Uterus (tissue), 3 donors: ENCODE measurements at regions not wholly inside any gene's neighbourhood (a gene's known extent, or its start where the extent isn't known, plus 50 kb on each side); places are given as distances from the start of the nearest gene placed in this dataset.

Experiments used
- DNase-seq, 2 donors: peaks; one replicate each; pipeline ENCODE4 v3.0.0-alpha.2; 2019 to 2020
- H3K27ac ChIP-seq, 2 donors: fragments of 200-600 bp; sonication (generic); 1 replicate in 1 of 2; 2 replicates in 1 of 2; pipeline ENCODE4 v1.5.1; 2016 to 2018
- H3K27me3 ChIP-seq, 2 donors: fragments of 200-600 bp; sonication (generic); one replicate each; pipeline ENCODE4 v1.5.1; 2018 to 2019; ENCODE audit warnings: control low read depth in 1 of 2
- H3K36me3 ChIP-seq, 2 donors: fragments of 200-600 bp; sonication (generic); one replicate each; pipeline ENCODE4 v1.5.1; 2019; ENCODE audit warnings: control low read depth in 1 of 2
- H3K4me1 ChIP-seq, 2 donors: fragments of 200-600 bp; sonication (generic); one replicate each; pipeline ENCODE4 v1.5.1; 2018 to 2019; ENCODE audit warnings: control low read depth in 1 of 2
- H3K4me3 ChIP-seq, 2 donors: fragments of 200-600 bp; sonication (generic); 1 replicate in 1 of 2; 2 replicates in 1 of 2; pipeline ENCODE4 v1.5.1; 2018 to 2019; ENCODE audit warnings: mild to moderate bottlenecking in 1 of 2
- H3K9me3 ChIP-seq, 2 donors: fragments of 200-600 bp; sonication (generic); one replicate each; pipeline ENCODE4 v1.5.1; 2019; ENCODE audit warnings: control low read depth in 1 of 2
- POLR2A ChIP-seq, 2 donors: fragments of 450-650 bp; IDR thresholded peaks; one replicate each; pipeline ENCODE4 v1.6.1; 2016; ENCODE audit warnings: antibody characterized with exemption in 2 of 2, mild to moderate bottlenecking in 1 of 2, moderate library complexity in 1 of 2
- intact Hi-C: fragments of 100-400 bp; cut with DNase I; formaldehyde crosslinking; loops from one replicate; pipeline ENCODE4 v1.15.1; 2023; ENCODE audit warnings: low total_unique reads
- TF ChIP-seq, protein P1 (sequence below), 4 experiments: fragments of 200-600 bp in 2 of 4; fragments of 450-650 bp in 2 of 4; sonication (generic) in 2 of 4; IDR thresholded peaks; one replicate each; pipeline ENCODE4 v1.5.1; 2016 to 2019; ENCODE audit warnings: antibody characterized with exemption in 4 of 4, mild to moderate bottlenecking in 2 of 4, moderate library complexity in 1 of 4
- donor health status: DM: yes; HTN: yes; CAD: no.

- no peak for DNase-seq
- TF ChIP-seq, protein P1, sequence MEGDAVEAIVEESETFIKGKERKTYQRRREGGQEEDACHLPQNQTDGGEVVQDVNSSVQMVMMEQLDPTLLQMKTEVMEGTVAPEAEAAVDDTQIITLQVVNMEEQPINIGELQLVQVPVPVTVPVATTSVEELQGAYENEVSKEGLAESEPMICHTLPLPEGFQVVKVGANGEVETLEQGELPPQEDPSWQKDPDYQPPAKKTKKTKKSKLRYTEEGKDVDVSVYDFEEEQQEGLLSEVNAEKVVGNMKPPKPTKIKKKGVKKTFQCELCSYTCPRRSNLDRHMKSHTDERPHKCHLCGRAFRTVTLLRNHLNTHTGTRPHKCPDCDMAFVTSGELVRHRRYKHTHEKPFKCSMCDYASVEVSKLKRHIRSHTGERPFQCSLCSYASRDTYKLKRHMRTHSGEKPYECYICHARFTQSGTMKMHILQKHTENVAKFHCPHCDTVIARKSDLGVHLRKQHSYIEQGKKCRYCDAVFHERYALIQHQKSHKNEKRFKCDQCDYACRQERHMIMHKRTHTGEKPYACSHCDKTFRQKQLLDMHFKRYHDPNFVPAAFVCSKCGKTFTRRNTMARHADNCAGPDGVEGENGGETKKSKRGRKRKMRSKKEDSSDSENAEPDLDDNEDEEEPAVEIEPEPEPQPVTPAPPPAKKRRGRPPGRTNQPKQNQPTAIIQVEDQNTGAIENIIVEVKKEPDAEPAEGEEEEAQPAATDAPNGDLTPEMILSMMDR (IDR thresholded peaks at IDR 0.05), result no peak
- TF ChIP-seq POLR2A (IDR thresholded peaks at IDR 0.05), result no peak
- intact Hi-C loops, result no loop called here
- no peaks in the 10 kb centered on the region for H3K27me3 ChIP-seq
- no peaks in the 10 kb centered on the region for H3K36me3 ChIP-seq
- H3K9me3 ChIP-seq, result peaks cover 0 to 3% of the 10 kb centered on the region in 2 donors
- H3K27ac ChIP-seq, result no peak overlapping the region
- H3K4me1 ChIP-seq, result no peaks in the 10 kb centered on the region
- no peak overlapping the region for H3K4me3 ChIP-seq
These were observed 79.8 kb downstream of the TMEM270 start for GRCh38 chr7:73940701-73941238.

DNA sequence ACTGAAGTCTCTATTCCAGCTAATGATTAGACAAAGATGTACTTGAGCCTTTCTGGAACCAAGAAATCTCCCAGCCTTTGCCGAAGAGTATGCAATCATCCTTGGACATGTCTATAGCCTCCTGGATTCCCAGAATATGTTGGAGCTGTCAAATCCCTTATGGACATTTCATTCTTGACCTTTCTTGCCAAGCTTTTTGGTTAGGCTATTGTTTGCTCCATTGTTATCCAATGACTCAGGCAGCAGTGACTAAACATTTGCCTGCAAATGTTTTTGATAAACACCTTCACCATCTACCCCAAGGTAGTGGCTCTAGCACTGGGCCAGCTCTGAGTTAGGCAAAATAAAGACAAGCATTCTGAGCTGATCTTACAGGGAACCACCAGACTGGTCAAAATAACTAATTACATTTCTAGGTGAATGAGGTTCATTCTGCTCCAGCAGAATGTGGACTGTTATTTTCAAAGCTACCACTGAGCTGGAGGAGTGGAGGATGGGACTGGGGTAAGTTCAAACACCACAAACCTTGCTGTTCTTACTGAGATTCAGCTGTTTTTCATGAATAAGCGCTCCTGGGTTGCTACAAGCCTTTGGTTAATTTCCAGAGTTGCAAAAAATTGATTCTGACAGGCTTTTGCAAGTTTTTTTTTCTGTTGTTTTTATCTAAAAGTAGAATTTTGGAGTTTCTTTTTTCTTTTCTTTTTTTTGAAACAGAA lies 81.0 kb downstream of the TMEM270 start:
- Histone ChIP-seq H3K27me3 (no peaks in the 10 kb centered on the region), H3K4me1 (no peaks in the 10 kb centered on the region), H3K4me3 (no peak overlapping the region), H3K36me3 (no peaks in the 10 kb centered on the region), H3K27ac (no peak overlapping the region), H3K9me3 (peaks cover 0 to 3% of the 10 kb centered on the region in 2 donors)
- intact Hi-C loops, result no loop called here
- no peak for DNase-seq
- TF ChIP-seq POLR2A (IDR thresholded peaks at IDR 0.05), result no peak
- TF ChIP-seq, protein P1 (IDR thresholded peaks at IDR 0.05), result no peak

DNA sequence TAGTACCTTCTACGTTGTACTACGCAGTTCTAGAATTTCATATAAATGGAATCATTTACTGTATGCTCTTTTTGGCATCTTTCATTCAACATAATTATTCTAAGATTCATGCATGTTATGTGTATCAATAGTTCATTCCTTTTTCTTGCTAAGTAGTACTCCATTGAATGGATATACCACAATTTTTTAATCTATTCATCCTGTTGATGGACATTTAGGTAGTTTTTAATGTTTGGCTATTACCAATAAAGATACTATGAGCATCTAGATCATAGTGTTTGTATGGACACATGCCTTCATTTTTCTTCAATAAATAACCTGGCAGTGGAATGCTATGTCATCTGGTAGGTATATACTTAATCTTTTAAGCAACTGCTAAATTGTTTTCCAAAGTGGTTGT lies 83.0 kb upstream of the ELN start:
- Histone ChIP-seq H3K36me3 (no peaks in the 10 kb centered on the region), H3K9me3 (peaks cover 0 to 3% of the 10 kb centered on the region in 2 donors), H3K27me3 (no peaks in the 10 kb centered on the region), H3K27ac (no peak overlapping the region), H3K4me3 (no peak overlapping the region), H3K4me1 (no peaks in the 10 kb centered on the region)
- TF ChIP-seq POLR2A (IDR thresholded peaks at IDR 0.05), result no peak
- TF ChIP-seq, protein P1 (IDR thresholded peaks at IDR 0.05), result no peak
- intact Hi-C loops, result no loop called here
- no peak for DNase-seq

DNA sequence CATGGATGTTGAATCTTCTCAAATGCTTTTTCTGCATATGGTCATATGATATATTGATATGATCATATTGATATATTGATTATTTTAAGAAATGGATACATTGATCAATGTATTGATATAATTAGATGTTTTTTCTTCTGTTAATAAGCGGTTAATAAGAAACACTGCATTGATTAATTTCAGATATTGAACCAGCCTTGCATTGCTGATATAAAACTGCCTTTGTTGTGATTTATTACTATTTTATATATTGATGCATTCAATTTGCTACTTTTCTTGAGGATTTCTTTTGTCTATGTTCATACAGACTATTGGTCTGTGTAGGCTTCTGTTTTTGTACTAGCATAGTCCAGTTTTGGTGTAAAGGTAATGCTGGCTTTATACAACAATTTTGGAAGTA lies 79.7 kb upstream of the ELN start:
- no peaks in the 10 kb centered on the region for H3K9me3 ChIP-seq
- no peak overlapping the region for H3K27ac ChIP-seq
- H3K27me3 ChIP-seq, result no peaks in the 10 kb centered on the region
- H3K36me3 ChIP-seq, result no peaks in the 10 kb centered on the region
- no peaks in the 10 kb centered on the region for H3K4me1 ChIP-seq
- DNase-seq, result no peak
- H3K4me3 ChIP-seq, result no peak overlapping the region
- intact Hi-C loops, result no loop called here
- TF ChIP-seq POLR2A (IDR thresholded peaks at IDR 0.05), result no peak
- TF ChIP-seq, protein P1 (IDR thresholded peaks at IDR 0.05), result no peak

DNA sequence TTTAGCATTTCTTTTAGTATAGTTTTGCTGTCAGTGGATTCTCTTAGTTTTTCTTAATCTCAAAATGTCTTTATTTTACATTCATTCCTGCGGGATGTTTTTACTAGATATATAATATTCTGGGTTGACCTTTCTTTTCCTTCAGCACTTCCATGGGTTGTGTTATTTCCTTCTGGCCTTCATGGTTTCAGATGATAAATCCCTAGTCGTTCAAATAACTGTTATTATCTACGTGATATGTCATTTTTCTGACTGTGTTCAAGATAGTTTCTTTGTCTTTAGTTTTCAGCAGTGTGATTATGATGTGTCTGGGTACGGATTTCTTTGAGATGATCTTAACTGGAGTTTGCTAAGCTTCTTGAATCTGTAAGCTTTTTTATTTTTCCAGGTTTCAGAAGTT lies 75.7 kb upstream of the ELN start:
- H3K36me3 ChIP-seq, result no peaks in the 10 kb centered on the region
- H3K4me1 ChIP-seq, result no peaks in the 10 kb centered on the region
- H3K9me3 ChIP-seq, result no peaks in the 10 kb centered on the region
- intact Hi-C loops, result no loop called here
- H3K27ac ChIP-seq, result no peak overlapping the region
- no peak for TF ChIP-seq POLR2A (IDR thresholded peaks at IDR 0.05)
- no peak overlapping the region for H3K4me3 ChIP-seq
- H3K27me3 ChIP-seq, result no peaks in the 10 kb centered on the region
- DNase-seq, result no peak
